GM19397 (cell line): ENCODE measurements at regions not wholly inside any gene's neighbourhood (a gene's known extent, or its start where the extent isn't known, plus 50 kb on each side); places are given as distances from the start of the nearest gene placed in this dataset.

Experiments used
- ATAC-seq: cut with Tn5 transposase; IDR thresholded peaks from one replicate; pipeline ENCODE4 v1.9.1; 2021; ENCODE audit warnings: mild to moderate bottlenecking, moderate library complexity; ENCODE audit not compliant: unreplicated experiment

DNA sequence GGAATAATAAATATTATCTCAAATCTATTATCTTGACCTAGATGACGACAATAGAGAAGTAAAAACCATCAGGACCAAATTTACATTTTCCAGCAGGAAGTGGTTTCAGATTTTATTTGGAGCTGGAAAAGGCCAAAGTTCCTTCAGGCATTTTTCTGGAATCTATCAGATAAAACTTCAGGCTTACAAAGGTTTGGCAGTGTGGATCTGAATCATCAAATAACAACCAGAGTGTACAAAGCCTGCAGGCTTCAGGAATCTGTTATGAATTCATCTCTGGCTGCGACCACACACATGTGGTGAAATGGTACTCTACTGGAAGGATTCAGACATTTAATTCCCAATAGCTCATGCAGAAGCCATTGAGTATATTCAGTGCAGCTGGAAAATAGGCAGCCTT lies 726.4 kb upstream of the GRAMD2B start:
- no peak for ATAC-seq

DNA sequence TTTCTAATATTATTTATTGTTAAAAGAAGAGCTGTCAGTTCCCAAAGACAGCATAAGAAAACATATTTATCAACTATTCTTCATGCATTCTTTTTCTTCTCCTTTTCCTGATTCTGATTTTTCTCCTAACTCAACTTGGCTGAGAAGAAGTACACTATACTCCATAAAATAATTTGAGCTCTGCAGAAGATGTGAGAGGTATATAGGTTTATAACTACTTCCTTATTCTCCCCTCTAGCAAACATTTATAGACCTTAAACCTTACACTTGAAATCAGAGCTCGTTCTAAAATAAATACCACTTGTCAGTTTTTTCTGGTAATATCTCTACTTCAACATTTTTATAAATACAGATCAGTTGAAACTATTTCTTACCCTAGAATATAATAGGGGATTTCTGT lies 724.8 kb upstream of the GRAMD2B start:
- ATAC-seq = no peak

DNA sequence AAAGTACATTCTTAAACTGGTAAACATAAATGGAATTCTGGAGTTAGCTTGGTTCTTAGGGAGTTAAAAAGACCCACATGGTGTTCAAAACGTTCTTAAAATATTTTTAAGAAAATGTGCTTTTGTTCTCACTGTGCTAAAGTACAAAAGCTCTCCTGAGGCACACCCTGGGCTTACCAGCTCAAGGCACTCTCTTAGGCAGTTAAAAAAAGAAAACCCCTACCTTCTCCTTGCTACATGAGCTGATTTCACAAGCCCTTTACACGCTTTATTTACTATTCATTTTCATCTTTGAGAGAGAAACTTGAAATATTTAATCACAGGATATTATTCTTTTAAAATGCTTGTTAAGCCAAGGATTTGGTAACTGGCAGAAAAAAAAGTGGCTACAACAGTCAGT lies 723.3 kb upstream of the GRAMD2B start:
- ATAC-seq = no peak

DNA sequence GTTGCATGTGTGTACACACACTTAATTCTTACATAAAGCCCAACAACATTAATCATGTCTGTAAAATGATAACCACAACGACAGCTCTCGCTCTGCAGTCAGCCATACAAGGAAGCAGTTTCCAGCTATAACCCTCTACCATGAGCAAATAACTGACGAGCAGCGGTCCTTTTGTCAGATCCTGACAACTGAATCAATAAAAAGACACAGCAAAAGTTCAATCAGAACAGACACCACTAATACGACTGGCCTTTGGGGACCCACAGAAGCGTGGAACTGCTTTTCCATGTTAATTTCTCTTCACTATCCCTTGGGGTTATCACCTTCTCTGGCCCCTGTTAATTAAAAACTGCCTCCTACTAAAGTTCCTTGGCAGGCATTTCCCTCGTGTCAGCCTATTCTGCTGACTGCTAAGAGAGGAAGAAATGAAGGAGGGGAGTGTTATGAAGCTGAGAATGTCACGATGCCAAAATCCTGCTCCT lies 722.8 kb upstream of the GRAMD2B start:
- ATAC-seq = no peak

DNA sequence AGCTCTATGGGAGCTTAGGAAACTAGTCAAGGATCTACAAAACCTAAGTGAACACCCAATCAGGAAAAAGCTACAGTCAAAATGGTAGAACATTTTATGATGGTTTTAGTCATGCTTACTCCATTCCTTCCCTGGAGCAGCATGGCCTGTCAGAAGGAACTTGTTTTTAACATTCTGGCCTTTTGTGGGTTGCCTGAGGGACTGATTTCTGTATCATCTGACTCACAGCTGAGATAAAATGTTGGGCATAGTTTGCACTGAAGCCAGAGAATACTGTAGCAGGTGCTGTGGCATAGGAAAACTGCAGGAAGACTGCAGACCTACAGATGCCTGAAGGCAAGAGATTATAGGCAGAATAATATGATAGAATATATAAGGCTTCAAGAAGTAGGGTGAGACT lies 719.6 kb upstream of the GRAMD2B start:
- ATAC-seq = no peak

DNA sequence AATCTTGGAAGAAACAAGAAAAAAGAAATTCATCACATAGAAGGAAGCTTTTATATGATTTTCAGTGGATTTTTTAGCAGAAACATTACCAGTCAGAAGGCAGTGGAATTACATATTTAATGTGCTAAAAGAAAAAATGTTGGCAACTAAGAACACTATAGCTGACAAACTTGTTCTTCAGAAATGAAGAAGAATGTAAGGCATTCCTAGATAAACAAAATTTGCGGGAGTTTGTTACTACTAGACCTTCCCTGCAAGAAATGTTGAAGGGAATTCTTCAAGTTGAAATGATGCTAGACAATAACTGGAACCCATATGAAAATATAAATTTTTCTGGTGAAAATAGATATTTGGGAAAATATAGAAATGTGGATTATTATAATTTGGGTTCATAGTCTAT lies 718.3 kb upstream of the GRAMD2B start:
- no peak for ATAC-seq

DNA sequence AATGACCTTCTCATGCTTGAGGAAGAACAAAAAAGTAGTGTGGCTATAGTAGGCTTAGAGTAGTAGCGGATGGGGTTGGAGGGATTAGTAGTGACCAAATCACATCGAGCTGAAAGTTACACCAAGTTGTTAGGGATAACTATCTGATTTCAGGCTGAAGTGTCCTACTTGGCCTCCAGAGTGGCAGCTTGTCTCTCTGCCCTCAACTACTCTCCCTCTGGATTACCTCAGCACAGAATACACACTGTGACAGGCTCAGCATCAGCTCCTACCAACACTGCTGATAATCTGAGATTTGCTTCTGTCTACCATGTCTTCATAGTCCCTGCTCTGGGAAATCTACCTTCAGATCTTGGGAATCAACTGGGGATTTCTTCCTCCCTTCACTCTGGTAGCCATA lies 714.6 kb upstream of the GRAMD2B start:
- ATAC-seq = no peak

DNA sequence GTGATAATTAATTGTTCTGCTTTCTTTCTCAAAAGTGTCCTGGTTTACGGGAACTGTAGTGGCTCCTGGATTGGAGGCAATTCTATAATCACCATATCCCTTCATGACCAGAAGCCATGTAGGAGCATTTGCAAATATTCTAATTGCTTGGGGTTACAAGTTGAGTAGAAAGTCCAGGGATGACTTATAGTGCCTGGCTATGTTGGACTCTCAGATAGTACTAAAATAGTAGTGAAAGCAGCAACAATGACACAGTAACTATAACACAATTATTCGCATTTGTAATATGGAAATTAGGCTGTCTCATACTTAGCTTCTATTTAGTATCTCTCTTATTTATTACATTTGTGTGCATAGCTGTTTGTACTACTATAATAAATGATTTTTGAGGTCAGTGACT lies 712.5 kb upstream of the GRAMD2B start:
- ATAC-seq = no peak

DNA sequence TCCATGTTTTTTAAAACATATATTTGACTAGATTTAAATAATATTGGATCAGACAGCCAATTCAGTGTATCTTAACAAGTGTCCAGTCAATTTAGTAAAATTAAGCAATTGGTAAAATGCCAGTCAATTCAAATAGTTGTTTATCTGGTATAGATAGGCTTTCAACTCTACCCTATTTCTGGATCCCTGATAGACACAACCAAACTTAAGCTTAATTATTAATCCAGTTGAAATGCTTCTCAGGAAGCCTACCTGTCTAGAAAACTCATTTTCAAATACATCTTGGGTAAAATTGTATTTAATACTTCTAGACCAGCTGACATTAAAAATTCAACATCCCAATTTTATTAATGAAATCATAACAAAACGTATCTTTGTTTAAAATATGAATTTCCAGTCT lies 710.8 kb upstream of the GRAMD2B start:
- ATAC-seq = no peak

DNA sequence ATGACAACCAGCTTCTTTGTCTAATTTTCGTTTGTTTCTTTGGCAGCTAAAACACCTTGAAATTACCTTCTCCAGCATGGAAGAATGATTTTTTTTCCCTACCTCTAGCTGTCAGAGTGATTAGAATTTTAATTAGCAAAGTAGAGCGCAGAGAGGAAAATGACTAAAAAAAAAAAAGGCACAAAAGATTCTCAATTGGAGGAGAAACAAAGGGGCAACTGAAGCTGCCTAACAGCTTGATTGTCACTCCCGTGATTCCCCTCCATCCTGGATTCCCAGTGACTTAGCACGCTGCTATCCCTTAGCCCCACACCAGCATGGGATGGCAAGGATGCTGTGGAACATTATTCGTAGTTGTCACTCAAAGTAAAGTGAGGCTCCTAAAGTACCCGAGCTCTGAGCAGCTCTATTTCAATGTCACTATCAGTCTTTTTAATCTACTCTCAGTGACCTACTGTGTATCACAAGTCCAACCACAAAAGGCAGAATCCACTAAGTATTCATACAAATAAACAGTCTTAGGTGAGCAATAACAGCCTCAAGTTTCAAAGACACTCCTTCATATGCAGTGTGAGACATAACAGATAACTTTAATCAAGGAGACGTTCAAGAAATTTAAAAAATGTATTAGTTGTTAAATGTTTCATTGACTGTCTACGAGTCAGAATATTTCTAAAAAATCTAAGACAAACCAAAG lies 710.0 kb upstream of the GRAMD2B start:
- ATAC-seq = no peak

DNA sequence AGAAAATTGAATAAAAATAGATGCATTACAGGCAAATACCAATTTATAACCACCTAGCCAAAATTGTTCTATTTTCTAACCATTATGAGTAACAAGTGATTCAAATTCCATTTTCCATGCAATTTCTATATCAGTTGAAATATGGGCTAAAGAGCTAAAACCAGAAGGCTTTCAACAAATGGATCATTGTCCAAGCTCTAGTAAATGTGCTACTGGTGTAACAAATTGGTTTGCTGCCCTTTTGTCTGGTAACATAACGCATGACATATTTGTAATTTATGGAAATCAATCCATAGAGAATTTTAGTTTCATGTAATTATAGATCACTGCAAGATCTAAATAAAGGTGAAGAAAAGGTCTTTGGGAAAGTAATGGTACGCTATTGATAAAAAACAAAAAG lies 708.0 kb upstream of the GRAMD2B start:
- ATAC-seq = no peak

DNA sequence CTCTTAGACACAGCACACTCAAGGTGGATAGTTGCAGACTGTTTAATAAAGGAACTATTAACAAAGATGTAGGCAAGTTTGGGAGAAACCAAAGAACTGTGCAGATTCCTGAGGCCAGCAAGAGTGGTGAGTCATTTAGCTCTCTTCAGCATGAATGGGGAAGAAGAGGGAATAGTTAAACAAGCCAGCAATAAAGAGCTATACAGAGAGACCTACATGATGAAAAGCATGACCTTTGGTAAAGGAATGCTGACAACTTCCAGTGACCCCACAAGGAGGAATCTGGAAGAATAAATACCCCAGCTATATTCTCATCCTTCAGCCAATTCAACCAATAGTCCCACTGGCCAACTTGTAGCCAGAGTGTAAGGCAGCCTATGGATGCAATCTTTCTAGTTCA lies 706.0 kb upstream of the GRAMD2B start:
- ATAC-seq = no peak

DNA sequence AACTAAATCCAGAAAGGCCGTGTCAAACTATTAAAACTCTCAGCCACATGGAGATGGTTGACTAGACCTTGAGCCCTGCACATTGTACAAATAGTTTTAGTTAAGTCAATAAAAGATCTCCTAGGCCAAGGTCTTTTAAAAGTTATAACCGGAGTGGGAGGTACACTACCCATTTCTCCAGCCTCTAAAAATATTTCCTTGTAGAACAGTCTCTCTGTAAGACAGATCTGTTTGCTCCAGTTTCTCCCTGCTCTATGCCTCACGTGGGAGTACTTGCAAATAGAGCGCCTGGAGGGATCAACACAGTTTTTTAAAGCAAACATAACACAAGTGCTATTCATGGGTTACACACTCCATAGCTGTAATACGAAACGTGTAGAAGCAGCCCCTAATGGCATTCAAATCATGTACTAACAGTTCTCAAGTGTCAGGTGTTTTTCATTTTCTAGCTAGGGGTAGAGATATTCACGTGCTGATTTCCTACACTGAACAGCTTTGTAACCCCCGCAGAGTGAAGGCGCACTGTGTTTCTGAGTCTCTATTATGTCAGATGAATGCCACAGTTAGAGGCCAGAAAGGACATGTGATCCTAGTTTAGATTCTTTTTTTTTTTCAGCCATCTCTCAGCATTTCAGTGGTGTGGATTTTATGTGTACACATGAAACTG lies 703.4 kb upstream of the GRAMD2B start:
- no peak for ATAC-seq

DNA sequence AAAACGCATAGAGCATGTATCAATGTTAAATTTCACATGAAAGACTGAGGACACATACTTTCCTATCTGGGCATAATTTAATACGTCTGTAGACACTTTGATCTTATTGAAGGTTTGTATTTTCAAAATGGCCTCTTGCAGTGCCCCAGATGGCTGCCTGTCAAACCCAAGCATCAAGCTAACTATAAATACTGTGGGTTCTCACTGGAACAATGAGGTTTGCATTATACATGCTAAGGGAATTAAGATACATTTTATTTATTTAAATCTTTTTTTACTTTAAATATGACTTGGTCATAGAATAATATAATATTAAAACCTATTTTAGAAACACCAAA lies 702.9 kb upstream of the GRAMD2B start:
- ATAC-seq = no peak

DNA sequence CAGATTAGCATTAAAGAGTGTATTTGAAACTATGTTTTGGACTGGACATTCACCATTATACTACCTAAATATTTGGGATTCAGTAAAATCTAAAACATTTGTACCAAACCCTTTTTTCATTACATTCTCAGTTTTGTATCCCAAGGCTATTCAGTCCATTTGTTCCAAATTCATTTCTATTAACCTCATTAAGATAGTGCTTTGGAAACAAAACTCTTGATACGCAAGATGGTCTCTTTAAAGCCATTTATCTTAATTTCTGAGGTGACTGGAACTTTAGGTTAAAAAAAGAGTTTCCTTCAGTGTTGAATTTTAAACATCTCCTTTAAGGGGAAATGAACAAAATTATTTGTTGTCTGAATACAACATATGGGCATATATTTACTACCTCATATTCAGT lies 702.5 kb upstream of the GRAMD2B start:
- ATAC-seq = no peak

DNA sequence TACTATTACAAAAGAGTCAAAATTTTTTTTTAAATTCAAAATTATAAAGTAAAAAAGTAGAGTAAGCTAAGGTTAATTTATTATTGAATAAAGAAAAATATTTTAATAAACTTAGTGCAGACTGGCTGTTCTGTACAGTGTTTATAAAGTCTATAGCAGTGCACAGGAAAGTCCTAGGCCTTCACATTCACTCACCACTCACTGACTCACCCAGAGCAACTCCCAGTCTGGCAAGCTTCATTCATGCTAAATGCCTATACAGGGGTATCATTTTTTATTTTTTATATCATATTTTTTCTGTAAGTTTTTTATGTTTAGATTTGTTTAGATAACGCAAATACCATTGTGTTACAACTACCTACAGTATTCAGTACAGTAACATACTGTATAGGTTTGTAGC lies 700.7 kb upstream of the GRAMD2B start:
- ATAC-seq = no peak

DNA sequence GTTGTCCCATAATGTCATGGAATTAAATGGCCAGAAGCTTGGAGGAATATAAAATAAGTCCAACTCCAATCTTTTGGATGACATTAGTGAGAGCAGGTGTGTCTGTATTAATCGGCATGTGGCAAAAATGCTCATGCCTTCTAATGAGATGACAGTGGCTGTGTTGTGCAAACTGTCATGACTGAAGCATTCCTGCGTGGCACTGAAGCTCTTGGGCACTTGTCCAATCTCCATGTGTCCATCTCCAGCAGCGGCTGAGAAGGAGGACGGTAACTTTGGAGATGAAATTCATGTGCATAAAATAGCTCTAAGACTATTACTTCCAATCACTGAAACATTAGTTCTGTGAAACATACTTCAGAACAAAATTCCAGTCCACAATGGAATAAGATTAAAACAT lies 697.5 kb upstream of the GRAMD2B start:
- ATAC-seq = no peak

DNA sequence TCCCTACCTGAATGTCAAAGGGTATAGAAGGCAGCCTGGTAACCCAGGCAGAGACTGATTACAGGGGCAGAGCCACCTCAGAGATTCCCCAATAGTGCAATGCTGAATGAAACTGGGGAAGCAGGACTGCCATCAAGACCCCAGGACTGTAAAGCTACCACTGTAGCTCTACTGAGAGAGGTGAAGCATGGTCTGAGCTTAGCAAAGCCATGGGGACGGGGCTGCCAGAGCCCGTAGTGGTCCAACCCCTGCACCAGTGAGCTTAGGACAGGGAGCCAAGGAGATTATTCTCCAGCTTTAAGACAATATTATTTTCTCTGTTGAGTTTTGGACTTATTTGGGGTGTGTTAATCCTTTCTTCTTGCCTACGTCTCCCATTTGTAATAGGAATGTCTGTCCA lies 679.3 kb upstream of the GRAMD2B start:
- ATAC-seq = no peak

DNA sequence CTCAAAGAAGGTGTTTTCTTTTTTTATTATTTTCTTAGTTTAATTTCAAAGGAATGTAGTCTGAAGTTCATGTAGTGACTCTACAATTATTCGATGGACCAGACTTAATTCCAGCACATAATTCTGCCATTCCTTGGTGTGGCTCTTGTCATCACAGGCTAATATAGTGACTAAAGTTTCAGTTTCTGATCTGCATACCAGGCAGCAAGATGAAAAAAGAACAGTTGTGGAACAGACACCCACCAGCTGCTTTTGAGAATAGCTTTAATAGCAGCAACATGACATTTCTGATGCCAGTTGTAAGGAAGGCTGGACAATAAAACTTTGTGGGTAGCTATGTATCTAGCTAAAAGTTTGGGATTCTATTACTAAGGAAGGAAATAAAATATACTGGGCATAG lies 676.3 kb upstream of the GRAMD2B start:
- no peak for ATAC-seq

DNA sequence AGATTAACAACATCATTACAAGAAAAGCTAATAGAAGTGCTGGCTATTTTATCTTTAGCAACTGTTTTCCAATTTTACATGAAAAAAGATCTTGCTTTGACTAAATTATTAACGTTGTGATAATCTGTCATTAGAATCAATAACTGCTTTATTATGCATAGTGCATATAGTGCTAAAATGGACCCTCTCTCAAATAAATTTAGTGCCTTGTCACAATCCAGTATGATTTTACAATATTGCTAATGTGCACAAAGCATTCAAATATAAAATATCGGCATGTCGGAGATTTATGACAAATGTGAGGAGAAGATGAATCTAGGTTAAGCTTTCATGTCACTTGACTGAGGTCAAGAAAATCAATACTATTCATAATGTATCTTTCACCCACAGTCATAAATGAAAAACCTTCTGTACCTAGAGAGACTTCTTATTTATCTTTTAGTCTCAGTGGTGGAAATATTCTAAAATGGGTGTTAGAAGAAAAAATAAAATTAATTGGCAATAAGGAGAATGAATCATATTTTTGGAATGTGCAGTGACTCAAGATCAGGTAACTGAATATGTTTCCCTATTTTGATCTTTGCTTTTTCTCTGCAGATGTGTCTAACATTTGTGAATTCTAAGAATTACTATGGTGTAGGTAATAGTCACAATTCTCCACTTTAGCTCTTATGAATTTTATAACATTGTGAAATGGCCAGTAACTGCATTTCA lies 672.9 kb upstream of the GRAMD2B start:
- ATAC-seq = no peak

DNA sequence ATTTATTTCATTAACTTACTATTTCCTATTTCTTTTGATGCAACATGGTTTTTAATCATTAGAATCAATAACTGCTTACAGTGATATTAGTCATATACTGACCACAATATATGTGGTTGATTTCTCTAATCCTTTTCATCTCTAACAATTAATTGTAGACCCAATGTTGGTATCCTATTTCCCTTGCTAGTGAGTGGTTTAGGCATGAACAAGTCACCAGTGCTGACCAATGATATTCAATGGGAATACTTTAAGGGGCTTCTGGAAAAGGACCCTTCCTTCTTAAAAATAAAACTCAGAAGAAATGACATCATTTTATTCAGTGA lies 672.4 kb upstream of the GRAMD2B start:
- no peak for ATAC-seq

DNA sequence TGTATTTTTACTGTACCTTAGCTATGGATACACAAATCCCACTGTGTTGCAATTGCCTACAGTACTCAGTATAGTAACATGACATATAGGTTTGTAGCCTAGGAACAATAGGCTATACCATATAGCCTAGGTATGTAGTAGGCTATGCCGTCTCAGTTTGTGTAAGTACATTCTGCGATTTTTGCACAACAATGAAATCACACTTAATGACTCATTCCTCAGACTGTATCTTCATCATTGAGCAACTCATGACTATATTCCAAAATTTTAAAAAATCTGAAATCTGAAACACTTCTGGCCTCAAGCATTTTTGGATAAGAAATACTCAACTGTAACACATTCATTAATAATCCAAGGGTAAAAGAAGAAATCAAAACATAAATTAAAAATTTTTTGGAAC lies 666.8 kb upstream of the GRAMD2B start:
- ATAC-seq = no peak

DNA sequence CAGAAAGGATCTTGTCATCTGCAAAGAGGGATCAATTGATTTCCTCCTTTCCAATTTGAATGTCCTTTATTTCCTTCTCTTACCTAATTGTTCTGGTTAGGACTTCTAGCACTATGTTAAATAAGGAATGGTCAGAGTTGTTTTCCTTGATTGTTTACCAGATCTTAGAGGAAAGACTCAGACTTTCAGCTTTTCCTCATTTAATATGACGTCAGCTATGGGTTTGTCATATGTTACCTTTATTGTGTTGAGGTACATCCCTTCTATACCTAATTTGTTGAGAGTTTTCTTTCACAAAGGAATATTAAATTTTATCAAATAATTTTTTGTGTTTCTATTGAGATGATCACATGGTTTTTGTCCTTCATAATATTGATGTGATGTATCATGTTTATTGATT lies 656.5 kb upstream of the GRAMD2B start:
- ATAC-seq = no peak
